ENCODE measurements at regions not wholly inside any gene's neighbourhood (a gene's known extent, or its start where the extent isn't known, plus 50 kb on each side); places are given as distances from the start of the nearest gene placed in this dataset.
A peak's percentile ranks its signal among the peaks of the same experiment; 100 is the strongest.

- Histone ChIP-seq H3K9me3 (ENCODE audit: insufficient read depth, low read length) (no peaks in the 10 kb centered on the region), H3K27me3 (ENCODE audit: insufficient read depth, insufficient read length) (no peaks in the 10 kb centered on the region), H3K4me1 (ENCODE audit: insufficient read depth, insufficient read length) (no peaks in the 10 kb centered on the region), H3K36me3 (ENCODE audit: insufficient read depth, insufficient read length, low read length) (no peaks in the 10 kb centered on the region), H3K4me3 (ENCODE audit: insufficient read length, low read depth) (no peak overlapping the region), H3K9ac (ENCODE audit: insufficient read length, low read depth) (no peak overlapping the region)
- no peak for DNase-seq (ENCODE audit: low read depth, low spot score)
- TF ChIP-seq SUZ12 (IDR thresholded peaks at IDR 0.05; ENCODE audit: extremely low read depth, insufficient read depth, insufficient read length) (no peak), YY1 (IDR thresholded peaks at IDR 0.05; ENCODE audit: insufficient read depth, insufficient read length) (no peak), ZNF274 (IDR thresholded peaks at IDR 0.05; ENCODE audit: low read depth, low read length) (no peak)
Measured at GRCh38 chr13:90205081-90205480, 1142.4 kb upstream of the MIR17HG start.

- no peaks in the 10 kb centered on the region for H3K4me1 ChIP-seq (ENCODE audit: insufficient read depth, insufficient read length)
- no peak for DNase-seq (ENCODE audit: low read depth, low spot score)
- no peak for TF ChIP-seq YY1 (IDR thresholded peaks at IDR 0.05; ENCODE audit: insufficient read depth, insufficient read length)
- TF ChIP-seq ZNF274 (IDR thresholded peaks at IDR 0.05; ENCODE audit: low read depth, low read length), result no peak
- no peak for TF ChIP-seq SUZ12 (IDR thresholded peaks at IDR 0.05; ENCODE audit: extremely low read depth, insufficient read depth, insufficient read length)
- H3K9me3 ChIP-seq (ENCODE audit: insufficient read depth, low read length), result no peaks in the 10 kb centered on the region
- no peak overlapping the region for H3K4me3 ChIP-seq (ENCODE audit: insufficient read length, low read depth)
- no peaks in the 10 kb centered on the region for H3K36me3 ChIP-seq (ENCODE audit: insufficient read depth, insufficient read length, low read length)
- H3K9ac ChIP-seq (ENCODE audit: insufficient read length, low read depth), result no peak overlapping the region
- no peaks in the 10 kb centered on the region for H3K27me3 ChIP-seq (ENCODE audit: insufficient read depth, insufficient read length)
Measured at GRCh38 chr13:90205911-90206310, 1141.6 kb upstream of the MIR17HG start.

- Histone ChIP-seq H3K27me3 (ENCODE audit: insufficient read depth, insufficient read length) (no peaks in the 10 kb centered on the region), H3K9ac (ENCODE audit: insufficient read length, low read depth) (no peak overlapping the region), H3K9me3 (ENCODE audit: insufficient read depth, low read length) (0 out of 2 replicates have a peak, but pooled peaks cover 3% of the 10 kb centered on the region), H3K36me3 (ENCODE audit: insufficient read depth, insufficient read length, low read length) (no peaks in the 10 kb centered on the region), H3K4me1 (ENCODE audit: insufficient read depth, insufficient read length) (no peaks in the 10 kb centered on the region), H3K4me3 (ENCODE audit: insufficient read length, low read depth) (no peak overlapping the region)
- no peak for DNase-seq (ENCODE audit: low read depth, low spot score)
- TF ChIP-seq ZNF274 (IDR thresholded peaks at IDR 0.05; ENCODE audit: low read depth, low read length) (no peak), SUZ12 (IDR thresholded peaks at IDR 0.05; ENCODE audit: extremely low read depth, insufficient read depth, insufficient read length) (no peak), YY1 (IDR thresholded peaks at IDR 0.05; ENCODE audit: insufficient read depth, insufficient read length) (no peak)
Measured at GRCh38 chr13:90217275-90217674, 1130.2 kb upstream of the MIR17HG start.

DNA sequence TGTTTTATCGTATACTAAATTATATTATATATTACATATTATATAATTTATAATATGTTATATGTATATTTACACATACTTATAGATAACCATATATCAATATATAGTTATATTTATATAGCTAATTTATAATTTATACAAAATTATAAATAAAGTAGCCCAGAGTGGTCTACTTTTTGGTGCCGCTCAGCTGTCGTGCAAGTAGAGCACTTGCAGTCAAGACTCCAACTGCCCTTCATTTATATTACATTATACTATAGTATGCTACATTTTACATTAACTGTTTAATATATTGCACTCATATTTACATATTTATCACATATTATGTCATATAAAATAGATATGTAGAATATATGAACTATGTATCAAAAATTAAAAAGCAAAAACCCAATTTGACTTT, 1124.7 kb upstream of the MIR17HG start:
- H3K4me1 ChIP-seq (ENCODE audit: insufficient read depth, insufficient read length), result no peaks in the 10 kb centered on the region
- no peaks in the 10 kb centered on the region for H3K36me3 ChIP-seq (ENCODE audit: insufficient read depth, insufficient read length, low read length)
- no peak overlapping the region for H3K9ac ChIP-seq (ENCODE audit: insufficient read length, low read depth)
- no peak for TF ChIP-seq YY1 (IDR thresholded peaks at IDR 0.05; ENCODE audit: insufficient read depth, insufficient read length)
- TF ChIP-seq SUZ12 (IDR thresholded peaks at IDR 0.05; ENCODE audit: extremely low read depth, insufficient read depth, insufficient read length), result no peak
- no peak for TF ChIP-seq ZNF274 (IDR thresholded peaks at IDR 0.05; ENCODE audit: low read depth, low read length)
- no peak overlapping the region for H3K4me3 ChIP-seq (ENCODE audit: insufficient read length, low read depth)
- no peaks in the 10 kb centered on the region for H3K9me3 ChIP-seq (ENCODE audit: insufficient read depth, low read length)
- no peaks in the 10 kb centered on the region for H3K27me3 ChIP-seq (ENCODE audit: insufficient read depth, insufficient read length)
- no peak for DNase-seq (ENCODE audit: low read depth, low spot score)

GRCh38 chr13:90230311-90230710, 1117.2 kb upstream of the MIR17HG start:
- no peak for TF ChIP-seq YY1 (IDR thresholded peaks at IDR 0.05; ENCODE audit: insufficient read depth, insufficient read length)
- TF ChIP-seq SUZ12 (IDR thresholded peaks at IDR 0.05; ENCODE audit: extremely low read depth, insufficient read depth, insufficient read length), result no peak
- TF ChIP-seq ZNF274 (IDR thresholded peaks at IDR 0.05; ENCODE audit: low read depth, low read length), result no peak
- H3K27me3 ChIP-seq (ENCODE audit: insufficient read depth, insufficient read length), result no peaks in the 10 kb centered on the region
- H3K4me3 ChIP-seq (ENCODE audit: insufficient read length, low read depth), result no peak overlapping the region
- DNase-seq (ENCODE audit: low read depth, low spot score), result no peak
- no peak overlapping the region for H3K9ac ChIP-seq (ENCODE audit: insufficient read length, low read depth)
- H3K4me1 ChIP-seq (ENCODE audit: insufficient read depth, insufficient read length), result no peaks in the 10 kb centered on the region
- no peaks in the 10 kb centered on the region for H3K36me3 ChIP-seq (ENCODE audit: insufficient read depth, insufficient read length, low read length)
- H3K9me3 ChIP-seq (ENCODE audit: insufficient read depth, low read length), result no peaks in the 10 kb centered on the region; the same call in 1 of the 2 replicates

GRCh38 chr13:90232291-90232690, 1115.2 kb upstream of the MIR17HG start:
- H3K4me3 ChIP-seq (ENCODE audit: insufficient read length, low read depth), result no peak overlapping the region
- no peaks in the 10 kb centered on the region for H3K4me1 ChIP-seq (ENCODE audit: insufficient read depth, insufficient read length)
- H3K9me3 ChIP-seq (ENCODE audit: insufficient read depth, low read length), result no peaks in the 10 kb centered on the region; the same call in 1 of the 2 replicates
- no peaks in the 10 kb centered on the region for H3K36me3 ChIP-seq (ENCODE audit: insufficient read depth, insufficient read length, low read length)
- no peak for TF ChIP-seq SUZ12 (IDR thresholded peaks at IDR 0.05; ENCODE audit: extremely low read depth, insufficient read depth, insufficient read length)
- peak; percentile 16 for DNase-seq (ENCODE audit: low read depth, low spot score)
- no peaks in the 10 kb centered on the region for H3K27me3 ChIP-seq (ENCODE audit: insufficient read depth, insufficient read length)
- no peak overlapping the region for H3K9ac ChIP-seq (ENCODE audit: insufficient read length, low read depth)

- Histone ChIP-seq H3K9me3 (ENCODE audit: insufficient read depth, low read length) (no peaks in the 10 kb centered on the region; the same call in 1 of the 2 replicates), H3K4me3 (ENCODE audit: insufficient read length, low read depth) (no peak overlapping the region), H3K27me3 (ENCODE audit: insufficient read depth, insufficient read length) (no peaks in the 10 kb centered on the region), H3K36me3 (ENCODE audit: insufficient read depth, insufficient read length, low read length) (no peaks in the 10 kb centered on the region), H3K9ac (ENCODE audit: insufficient read length, low read depth) (no peak overlapping the region), H3K4me1 (ENCODE audit: insufficient read depth, insufficient read length) (no peaks in the 10 kb centered on the region)
- no peak for DNase-seq (ENCODE audit: low read depth, low spot score)
- TF ChIP-seq ZNF274 (IDR thresholded peaks at IDR 0.05; ENCODE audit: low read depth, low read length) (no peak), YY1 (IDR thresholded peaks at IDR 0.05; ENCODE audit: insufficient read depth, insufficient read length) (no peak), SUZ12 (IDR thresholded peaks at IDR 0.05; ENCODE audit: extremely low read depth, insufficient read depth, insufficient read length) (no peak)
Measured at GRCh38 chr13:90233933-90234672, 1113.4 kb upstream of the MIR17HG start.
